Endothelial cell of umbilical vein (primary cell): ENCODE measurements at regions not wholly inside any gene's neighbourhood (a gene's known extent, or its start where the extent isn't known, plus 50 kb on each side); places are given as distances from the start of the nearest gene placed in this dataset.

Experiments used
- CTCF ChIP-seq, 2 donors: IDR thresholded peaks; 1 replicate in 1 of 2; 2 replicates in 1 of 2; pipeline ENCODE4 v1.5.1; 2011; ENCODE audit warnings: low read length in 2 of 2, mild to moderate bottlenecking in 2 of 2, moderate library complexity in 2 of 2, control low read depth in 1 of 2, inconsistent platforms in 1 of 2, low read depth in 1 of 2; ENCODE audit not compliant: insufficient read depth in 1 of 2; ENCODE audit errors: extremely low read depth in 1 of 2
- EZH2 ChIP-seq: IDR thresholded peaks from 2 replicates; pipeline ENCODE4 v1.6.1; 2012; ENCODE audit warnings: borderline replicate concordance, low read depth, mild to moderate bottlenecking, moderate library complexity, low read length, inconsistent platforms; ENCODE audit not compliant: severe bottlenecking
- MAX ChIP-seq: IDR thresholded peaks from 2 replicates; pipeline ENCODE4 v1.6.1; 2011; ENCODE audit not compliant: insufficient read depth, insufficient read length
- MYC ChIP-seq: IDR thresholded peaks from one replicate; pipeline ENCODE4 v1.6.1; 2011; ENCODE audit warnings: mild to moderate bottlenecking, low read depth, low read length
- POLR2A ChIP-seq: IDR thresholded peaks from 2 replicates; pipeline ENCODE4 v1.6.1; 2012; ENCODE audit warnings: low read depth, mild to moderate bottlenecking, control low read depth, low read length

- TF ChIP-seq POLR2A (no peak), CTCF (IDR thresholded peaks at IDR 0.05; ENCODE audit: extremely low read depth in 1 of 2, insufficient read depth in 1 of 2, low read depth in 1 of 2, low read length in 2 of 2) (no peak), MAX (no peak), EZH2 (no peak), MYC (no peak)
Observed at GRCh38 chr5:72659726-72660125, 152.5 kb upstream of the ZNF366 start.
